ENCODE measurements at regions not wholly inside any gene's neighbourhood (a gene's known extent, or its start where the extent isn't known, plus 50 kb on each side); places are given as distances from the start of the nearest gene placed in this dataset.

GRCh38 chr3:23656199-23656598 is 149.6 kb upstream of the UBE2E1 start:
- H3K9me2 ChIP-seq (ENCODE audit: insufficient read depth, low read length) = no peaks in the 10 kb centered on the region
- H3K9me3 ChIP-seq (ENCODE audit: low read length) = no peaks in the 10 kb centered on the region
- no peaks in the 10 kb centered on the region for H4K20me1 ChIP-seq (ENCODE audit: insufficient read depth)
- H2AFZ ChIP-seq (ENCODE audit: low read depth, low read length) = no peak overlapping the region
- no peak overlapping the region for H3K9ac ChIP-seq (ENCODE audit: low read length)
- H3K79me2 ChIP-seq (replicated peaks; ENCODE audit: insufficient read depth, low read length) = no peaks in the 10 kb centered on the region
- H3K4me3 ChIP-seq (ENCODE audit: low read length) = no peak overlapping the region
- H3K4me2 ChIP-seq (ENCODE audit: low read length) = no peak overlapping the region
- H3K36me3 ChIP-seq (ENCODE audit: insufficient read depth, low read length) = no peaks in the 10 kb centered on the region
- no peak overlapping the region for H3K27ac ChIP-seq (ENCODE audit: low read length)
- no peak for TF ChIP-seq EP300 (conservative IDR thresholded peaks at IDR 0.05; ENCODE audit: poor library complexity, severe bottlenecking)
- TF ChIP-seq TAF1 (IDR thresholded peaks at IDR 0.05; ENCODE audit: low read depth) = no peak
- no peak for TF ChIP-seq POLR2AphosphoS5 (IDR thresholded peaks at IDR 0.05)
- TF ChIP-seq, protein P1, sequence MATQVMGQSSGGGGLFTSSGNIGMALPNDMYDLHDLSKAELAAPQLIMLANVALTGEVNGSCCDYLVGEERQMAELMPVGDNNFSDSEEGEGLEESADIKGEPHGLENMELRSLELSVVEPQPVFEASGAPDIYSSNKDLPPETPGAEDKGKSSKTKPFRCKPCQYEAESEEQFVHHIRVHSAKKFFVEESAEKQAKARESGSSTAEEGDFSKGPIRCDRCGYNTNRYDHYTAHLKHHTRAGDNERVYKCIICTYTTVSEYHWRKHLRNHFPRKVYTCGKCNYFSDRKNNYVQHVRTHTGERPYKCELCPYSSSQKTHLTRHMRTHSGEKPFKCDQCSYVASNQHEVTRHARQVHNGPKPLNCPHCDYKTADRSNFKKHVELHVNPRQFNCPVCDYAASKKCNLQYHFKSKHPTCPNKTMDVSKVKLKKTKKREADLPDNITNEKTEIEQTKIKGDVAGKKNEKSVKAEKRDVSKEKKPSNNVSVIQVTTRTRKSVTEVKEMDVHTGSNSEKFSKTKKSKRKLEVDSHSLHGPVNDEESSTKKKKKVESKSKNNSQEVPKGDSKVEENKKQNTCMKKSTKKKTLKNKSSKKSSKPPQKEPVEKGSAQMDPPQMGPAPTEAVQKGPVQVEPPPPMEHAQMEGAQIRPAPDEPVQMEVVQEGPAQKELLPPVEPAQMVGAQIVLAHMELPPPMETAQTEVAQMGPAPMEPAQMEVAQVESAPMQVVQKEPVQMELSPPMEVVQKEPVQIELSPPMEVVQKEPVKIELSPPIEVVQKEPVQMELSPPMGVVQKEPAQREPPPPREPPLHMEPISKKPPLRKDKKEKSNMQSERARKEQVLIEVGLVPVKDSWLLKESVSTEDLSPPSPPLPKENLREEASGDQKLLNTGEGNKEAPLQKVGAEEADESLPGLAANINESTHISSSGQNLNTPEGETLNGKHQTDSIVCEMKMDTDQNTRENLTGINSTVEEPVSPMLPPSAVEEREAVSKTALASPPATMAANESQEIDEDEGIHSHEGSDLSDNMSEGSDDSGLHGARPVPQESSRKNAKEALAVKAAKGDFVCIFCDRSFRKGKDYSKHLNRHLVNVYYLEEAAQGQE (IDR thresholded peaks at IDR 0.05; ENCODE audit: borderline replicate concordance) = no peak
- no peak for TF ChIP-seq EZH2 (IDR thresholded peaks at IDR 0.05; ENCODE audit: borderline replicate concordance, insufficient read depth, low read length, poor library complexity, severe bottlenecking)
- TF ChIP-seq, protein P2, sequence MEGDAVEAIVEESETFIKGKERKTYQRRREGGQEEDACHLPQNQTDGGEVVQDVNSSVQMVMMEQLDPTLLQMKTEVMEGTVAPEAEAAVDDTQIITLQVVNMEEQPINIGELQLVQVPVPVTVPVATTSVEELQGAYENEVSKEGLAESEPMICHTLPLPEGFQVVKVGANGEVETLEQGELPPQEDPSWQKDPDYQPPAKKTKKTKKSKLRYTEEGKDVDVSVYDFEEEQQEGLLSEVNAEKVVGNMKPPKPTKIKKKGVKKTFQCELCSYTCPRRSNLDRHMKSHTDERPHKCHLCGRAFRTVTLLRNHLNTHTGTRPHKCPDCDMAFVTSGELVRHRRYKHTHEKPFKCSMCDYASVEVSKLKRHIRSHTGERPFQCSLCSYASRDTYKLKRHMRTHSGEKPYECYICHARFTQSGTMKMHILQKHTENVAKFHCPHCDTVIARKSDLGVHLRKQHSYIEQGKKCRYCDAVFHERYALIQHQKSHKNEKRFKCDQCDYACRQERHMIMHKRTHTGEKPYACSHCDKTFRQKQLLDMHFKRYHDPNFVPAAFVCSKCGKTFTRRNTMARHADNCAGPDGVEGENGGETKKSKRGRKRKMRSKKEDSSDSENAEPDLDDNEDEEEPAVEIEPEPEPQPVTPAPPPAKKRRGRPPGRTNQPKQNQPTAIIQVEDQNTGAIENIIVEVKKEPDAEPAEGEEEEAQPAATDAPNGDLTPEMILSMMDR (IDR thresholded peaks at IDR 0.05; ENCODE audit: poor library complexity, severe bottlenecking) = no peak
- TF ChIP-seq SMC3 (conservative IDR thresholded peaks at IDR 0.05; ENCODE audit: poor library complexity) = no peak
- no peak for TF ChIP-seq RAD21 (conservative IDR thresholded peaks at IDR 0.05)
- no peak for TF ChIP-seq MXI1 (conservative IDR thresholded peaks at IDR 0.05; ENCODE audit: poor library complexity, severe bottlenecking)
- no peaks in the 10 kb centered on the region for H3K27me3 ChIP-seq (ENCODE audit: insufficient read depth, low read depth, low read length)
- no peaks in the 10 kb centered on the region for H3F3A ChIP-seq (ENCODE audit: insufficient read depth, low read length, poor library complexity, severe bottlenecking)

DNA sequence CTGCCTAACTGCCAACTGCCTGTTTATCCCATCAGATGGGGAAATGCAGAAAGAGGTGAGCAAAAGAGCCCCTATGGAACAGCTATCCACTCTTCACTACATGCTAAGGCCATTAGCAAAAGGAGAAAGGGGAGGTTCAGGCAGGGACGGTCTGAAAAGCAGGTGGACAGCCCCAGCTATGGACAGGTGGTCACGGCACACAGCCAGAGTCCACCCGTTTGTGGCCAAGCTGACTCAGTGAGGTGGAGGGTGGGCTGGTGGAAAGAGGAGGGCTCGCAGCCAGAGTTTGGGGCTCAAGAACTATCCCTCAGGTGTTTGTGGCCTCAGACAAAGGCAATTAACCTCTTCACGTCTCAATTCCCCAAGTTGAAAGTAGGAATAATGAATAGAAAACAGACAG is 148.9 kb upstream of the UBE2E1 start:
- H3K9me2 ChIP-seq (ENCODE audit: insufficient read depth, low read length) = no peaks in the 10 kb centered on the region
- no peak for TF ChIP-seq TAF1 (IDR thresholded peaks at IDR 0.05; ENCODE audit: low read depth)
- TF ChIP-seq EP300 (conservative IDR thresholded peaks at IDR 0.05; ENCODE audit: poor library complexity, severe bottlenecking) = no peak
- TF ChIP-seq, protein P2 (IDR thresholded peaks at IDR 0.05; ENCODE audit: poor library complexity, severe bottlenecking) = no peak
- no peak for TF ChIP-seq POLR2AphosphoS5 (IDR thresholded peaks at IDR 0.05)
- no peak for TF ChIP-seq SMC3 (conservative IDR thresholded peaks at IDR 0.05; ENCODE audit: poor library complexity)
- TF ChIP-seq, protein P1 (IDR thresholded peaks at IDR 0.05; ENCODE audit: borderline replicate concordance) = no peak
- no peak for TF ChIP-seq MXI1 (conservative IDR thresholded peaks at IDR 0.05; ENCODE audit: poor library complexity, severe bottlenecking)
- TF ChIP-seq EZH2 (IDR thresholded peaks at IDR 0.05; ENCODE audit: borderline replicate concordance, insufficient read depth, low read length, poor library complexity, severe bottlenecking) = no peak
- no peak for TF ChIP-seq RAD21 (conservative IDR thresholded peaks at IDR 0.05)
- no peaks in the 10 kb centered on the region for H3F3A ChIP-seq (ENCODE audit: insufficient read depth, low read length, poor library complexity, severe bottlenecking)
- H3K9me3 ChIP-seq (ENCODE audit: low read length) = no peaks in the 10 kb centered on the region
- no peaks in the 10 kb centered on the region for H3K79me2 ChIP-seq (replicated peaks; ENCODE audit: insufficient read depth, low read length)
- no peak overlapping the region for H3K4me3 ChIP-seq (ENCODE audit: low read length)
- no peaks in the 10 kb centered on the region for H3K36me3 ChIP-seq (ENCODE audit: insufficient read depth, low read length)
- H2AFZ ChIP-seq (ENCODE audit: low read depth, low read length) = no peak overlapping the region
- no peak overlapping the region for H3K9ac ChIP-seq (ENCODE audit: low read length)
- H3K4me2 ChIP-seq (ENCODE audit: low read length) = no peak overlapping the region
- no peaks in the 10 kb centered on the region for H4K20me1 ChIP-seq (ENCODE audit: insufficient read depth)
- H3K27me3 ChIP-seq (ENCODE audit: insufficient read depth, low read depth, low read length) = no peaks in the 10 kb centered on the region
- H3K27ac ChIP-seq (ENCODE audit: low read length) = no peak overlapping the region

All from neural cell (in vitro differentiated cells).